HG02763 (cell line): ENCODE measurements at regions not wholly inside any gene's neighbourhood (a gene's known extent, or its start where the extent isn't known, plus 50 kb on each side); places are given as distances from the start of the nearest gene placed in this dataset.
"Not testable (repeated sequence)": the region's sequence is repeated elsewhere in the genome, so short reads cannot be mapped to it uniquely, and the experiment has no call there.

ENCODE experiments used
- ATAC-seq: cut with Tn5 transposase; IDR thresholded peaks from one replicate; pipeline ENCODE4 v1.9.1; 2021; ENCODE audit warnings: mild to moderate bottlenecking, moderate library complexity; ENCODE audit not compliant: unreplicated experiment

DNA sequence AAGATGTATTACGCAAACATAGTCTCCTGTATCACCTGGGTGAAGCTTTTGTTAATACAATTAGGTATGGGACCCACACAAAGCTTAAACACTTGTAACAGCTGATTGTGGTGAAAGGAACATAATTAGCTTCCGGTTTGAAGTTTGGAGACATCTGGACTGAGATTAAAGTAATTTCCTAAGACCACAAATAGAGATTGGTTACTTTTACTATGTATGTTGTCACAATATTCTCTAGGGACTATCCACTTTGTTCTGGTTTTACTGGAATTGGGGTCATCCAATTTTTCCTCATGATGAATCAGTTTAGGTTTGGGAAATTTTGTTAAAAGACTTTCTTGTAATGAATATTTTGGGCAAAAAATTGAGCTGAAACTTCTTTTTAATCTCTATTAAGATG is 71.8 kb upstream of the SAMSN1 start:
- ATAC-seq, result no peak

DNA sequence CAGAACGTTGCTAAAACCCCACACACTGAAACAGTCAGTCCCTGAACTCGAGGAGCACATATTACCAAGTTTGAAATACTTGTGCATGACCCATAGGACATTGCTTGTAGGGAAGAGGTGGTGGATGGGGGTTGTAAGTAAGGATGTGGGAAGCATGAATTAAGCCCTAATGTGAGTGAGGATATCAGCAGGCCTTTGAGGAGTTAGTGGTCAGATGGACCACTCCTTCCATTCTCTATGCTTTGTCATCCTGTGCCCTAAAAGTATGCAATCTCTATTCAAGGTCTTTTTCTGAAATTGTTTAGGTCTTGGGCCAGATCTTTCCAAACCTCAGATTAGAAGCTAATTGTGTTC is 70.9 kb upstream of the SAMSN1 start:
- ATAC-seq, result no peak

DNA sequence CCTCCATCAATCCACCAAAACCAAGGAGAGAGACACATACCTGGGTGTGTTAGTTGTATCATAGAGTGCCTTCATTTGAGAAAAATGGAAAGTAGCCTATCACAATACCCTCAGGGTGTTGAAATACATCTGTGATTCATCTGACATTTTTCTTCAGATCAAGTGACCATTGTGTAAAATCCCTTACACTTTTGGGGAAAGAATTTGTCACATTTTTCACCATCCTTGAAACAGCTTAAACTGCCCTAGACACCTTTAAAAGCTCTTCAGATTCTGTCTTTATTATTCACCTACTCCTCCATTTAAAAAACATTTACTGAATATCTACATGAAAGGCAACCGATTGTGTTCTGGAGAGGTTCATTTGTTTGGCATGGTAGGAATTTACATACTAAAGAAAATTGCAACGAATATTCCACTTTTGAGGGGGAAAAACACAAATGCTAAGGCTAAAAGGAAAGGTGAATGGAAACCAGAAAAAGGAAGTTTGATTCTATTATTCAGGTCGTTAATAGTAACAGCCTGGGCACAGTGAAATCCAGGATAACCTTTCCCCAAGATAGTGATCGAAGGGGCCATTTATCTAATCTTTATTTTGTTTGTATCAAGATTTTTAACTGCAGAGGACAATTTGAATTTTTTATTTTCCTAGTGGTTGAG is 70.4 kb upstream of the SAMSN1 start:
- no peak for ATAC-seq

GRCh38 chr21:14615359-14615974 is 69.4 kb upstream of the SAMSN1 start:
- no peak for ATAC-seq

GRCh38 chr21:14614287-14614686 is 68.2 kb upstream of the SAMSN1 start:
- no peak for ATAC-seq

DNA sequence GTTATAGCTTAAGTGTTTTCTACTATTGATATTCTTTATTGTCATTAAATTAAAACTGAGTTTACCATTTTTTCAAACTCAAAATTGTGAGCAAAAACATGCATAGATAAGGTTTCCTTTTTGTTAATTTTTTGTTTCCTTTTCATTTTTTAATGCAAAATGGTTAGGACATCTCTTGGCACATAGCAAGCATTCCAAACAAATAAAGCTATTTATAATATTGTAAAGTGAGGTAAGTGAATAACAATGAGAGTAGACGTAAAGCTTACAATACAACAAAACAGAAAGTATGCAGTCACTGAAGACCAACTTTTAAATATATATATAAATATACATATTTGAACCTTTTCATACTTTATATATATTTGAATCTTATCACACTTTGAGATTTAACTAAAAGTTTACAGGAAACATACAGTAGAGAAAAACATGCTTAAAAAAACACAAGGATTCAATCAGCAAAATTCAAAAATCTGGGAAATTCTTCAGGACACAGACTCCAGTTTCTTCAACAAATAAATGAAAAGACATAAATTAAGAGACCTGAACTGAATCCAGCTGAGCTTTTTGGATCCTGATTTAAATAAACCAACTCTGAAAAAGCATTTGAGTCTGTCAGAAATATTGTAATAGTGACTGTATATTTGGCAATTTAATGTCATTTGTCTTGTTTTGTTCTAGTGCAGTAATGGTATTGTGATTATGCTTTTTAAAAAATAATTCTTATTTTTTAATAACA is 67.5 kb upstream of the SAMSN1 start:
- ATAC-seq, result no peak

DNA sequence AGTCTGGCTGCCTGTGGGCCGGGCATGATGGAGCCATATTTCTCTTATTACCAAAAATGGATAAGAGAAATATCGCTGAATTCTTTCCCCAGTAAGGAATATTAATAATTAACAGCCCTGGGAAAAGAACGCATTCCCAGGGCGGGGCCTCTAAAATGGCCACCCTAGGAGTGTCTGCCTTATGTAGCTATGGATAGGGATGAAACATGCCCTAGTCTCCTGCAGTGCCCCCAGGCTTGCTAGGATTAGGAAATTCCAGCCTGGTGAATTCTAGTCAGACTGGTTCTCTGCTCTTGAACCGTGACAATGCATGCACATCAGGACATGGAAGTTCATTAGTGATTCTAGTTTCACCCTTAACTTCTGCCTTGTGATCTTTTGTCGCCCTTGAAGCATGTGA is 64.0 kb upstream of the SAMSN1 start:
- not testable (repeated sequence) for ATAC-seq

- no peak for ATAC-seq
Measured at GRCh38 chr21:14609274-14609673, 63.2 kb upstream of the SAMSN1 start.

DNA sequence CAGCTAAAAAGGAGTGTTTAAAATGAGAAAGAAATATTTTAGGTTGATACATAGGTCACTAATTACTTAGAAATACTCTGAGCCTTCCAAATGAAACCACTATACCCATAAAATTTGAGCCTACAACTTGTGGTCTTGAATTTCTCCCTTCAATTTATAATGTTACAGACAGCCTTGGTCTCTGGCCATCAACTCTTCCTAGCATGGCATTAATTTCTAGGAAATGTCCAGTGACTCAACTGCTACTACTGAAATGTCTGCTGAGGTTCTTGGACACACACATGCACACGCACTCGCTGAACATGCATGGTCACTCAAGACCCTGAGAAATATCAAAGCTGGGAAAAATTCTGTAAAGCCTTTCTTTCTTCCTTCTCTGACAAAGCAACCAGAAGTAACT is 61.1 kb upstream of the SAMSN1 start:
- no peak for ATAC-seq

DNA sequence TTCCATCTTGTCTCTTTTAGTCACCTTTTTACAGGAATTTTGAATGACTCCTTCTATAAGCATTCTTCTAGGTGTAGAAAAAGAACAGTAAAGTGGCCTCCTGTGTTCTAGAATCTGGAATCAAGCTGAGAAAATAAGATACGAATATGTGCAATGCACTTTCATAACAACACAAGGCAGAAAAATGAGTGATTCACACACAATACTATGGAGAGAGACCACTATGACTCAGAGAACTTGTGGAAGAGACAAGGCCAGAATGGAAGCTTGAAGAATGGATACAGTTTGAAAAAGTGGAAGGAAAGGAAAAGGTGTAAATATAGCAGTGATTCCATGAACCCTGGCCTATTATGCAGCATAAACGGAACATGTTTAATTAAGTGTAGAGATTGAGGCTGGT is 57.1 kb upstream of the SAMSN1 start:
- no peak for ATAC-seq

DNA sequence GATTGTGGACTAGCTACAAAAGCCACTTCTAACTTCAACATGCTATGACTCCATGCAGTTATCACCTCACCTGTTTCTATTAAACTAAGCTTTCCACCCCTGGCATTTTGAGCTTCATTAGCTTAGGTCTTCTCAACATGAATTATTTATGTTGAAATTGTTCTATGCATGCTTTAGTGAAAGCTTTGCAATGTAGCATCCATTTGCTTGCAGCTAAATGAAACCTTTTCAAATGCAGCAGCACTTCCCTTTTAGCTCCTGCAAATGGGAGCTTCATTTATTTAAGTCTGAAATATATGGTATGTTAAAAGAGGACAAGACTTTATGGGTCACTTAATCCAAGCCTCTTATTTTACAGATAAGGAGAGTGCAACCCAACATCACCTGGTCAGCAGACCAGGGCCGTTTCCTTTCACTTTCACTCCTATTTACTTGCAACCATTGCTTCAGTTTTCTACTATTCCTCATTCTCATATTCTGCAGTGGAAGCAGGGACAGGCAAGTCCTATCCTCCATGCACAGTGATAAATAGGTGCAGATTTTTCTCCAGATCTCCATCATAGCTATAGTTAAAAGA is 56.4 kb upstream of the SAMSN1 start:
- ATAC-seq, result peak; percentile 88

GRCh38 chr21:14600569-14601297 is 54.6 kb upstream of the SAMSN1 start:
- ATAC-seq, result no peak

DNA sequence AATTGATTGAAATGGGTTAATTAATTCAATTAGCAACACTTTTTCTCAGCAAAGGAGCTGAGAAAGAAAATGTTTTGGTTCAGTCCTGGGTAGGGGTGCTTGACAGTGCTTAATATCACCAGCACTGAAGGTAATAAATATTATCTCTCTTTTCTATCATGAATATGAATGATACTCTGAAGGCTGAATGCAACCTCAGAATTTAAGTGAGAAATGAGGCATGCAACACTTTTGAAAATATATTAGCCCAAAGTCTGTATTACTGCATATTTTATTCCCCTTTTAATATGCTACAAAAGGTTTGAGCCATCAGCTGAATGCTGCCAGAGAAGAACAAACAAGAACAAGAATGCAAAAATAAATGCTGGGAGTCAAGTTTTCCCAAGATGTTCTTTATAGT is 52.0 kb upstream of the SAMSN1 start:
- no peak for ATAC-seq
